NCI-H2227 (cell line): ENCODE measurements at regions not wholly inside any gene's neighbourhood (a gene's known extent, or its start where the extent isn't known, plus 50 kb on each side); places are given as distances from the start of the nearest gene placed in this dataset.

Experiments used
- DNase-seq: peaks from one replicate; lab custom pipeline; 2025; ENCODE audit not compliant: unreplicated experiment; lab: John Stamatoyannopoulos, UW

GRCh38 chr17:72403713-72404209 is 282.9 kb downstream of the SOX9 start:
- no peak for DNase-seq

GRCh38 chr17:72404872-72405271 is 284.1 kb downstream of the SOX9 start:
- DNase-seq, result peak; percentile 9

- no peak for DNase-seq
Measured at GRCh38 chr17:72405662-72406230, 284.9 kb downstream of the SOX9 start.

GRCh38 chr17:72406498-72406897 is 285.7 kb downstream of the SOX9 start:
- no peak for DNase-seq

- peak; percentile 63 for DNase-seq
Measured at GRCh38 chr17:72407336-72407909, 286.6 kb downstream of the SOX9 start.

GRCh38 chr17:72407931-72408330 is 287.1 kb downstream of the SOX9 start:
- peak; percentile 32 for DNase-seq

GRCh38 chr17:72408641-72409040 is 287.8 kb downstream of the SOX9 start:
- no peak for DNase-seq

GRCh38 chr17:72409405-72410002 is 288.7 kb downstream of the SOX9 start:
- no peak for DNase-seq

GRCh38 chr17:72411124-72411563 is 290.3 kb downstream of the SOX9 start:
- no peak for DNase-seq

- DNase-seq, result no peak
Measured at GRCh38 chr17:72412650-72413076, 291.8 kb downstream of the SOX9 start.

GRCh38 chr17:72413077-72414031 is 292.5 kb downstream of the SOX9 start:
- DNase-seq, result no peak

- DNase-seq, result no peak
Measured at GRCh38 chr17:72414032-72414396, 293.2 kb downstream of the SOX9 start.

- no peak for DNase-seq
Measured at GRCh38 chr17:72414967-72415853, 294.4 kb downstream of the SOX9 start.

- DNase-seq, result no peak
Measured at GRCh38 chr17:72416054-72416675, 295.3 kb downstream of the SOX9 start.

GRCh38 chr17:72416905-72417304 is 296.1 kb downstream of the SOX9 start:
- no peak for DNase-seq

- no peak for DNase-seq
Measured at GRCh38 chr17:72417627-72418026, 296.8 kb downstream of the SOX9 start.

GRCh38 chr17:72419866-72420774 is 299.3 kb downstream of the SOX9 start:
- no peak for DNase-seq

- DNase-seq, result no peak
Measured at GRCh38 chr17:72420775-72421127, 299.9 kb downstream of the SOX9 start.
